Fibroblast of lung (primary cell): ENCODE measurements at regions not wholly inside any gene's neighbourhood (a gene's known extent, or its start where the extent isn't known, plus 50 kb on each side); places are given as distances from the start of the nearest gene placed in this dataset.

Source experiments
- DNase-seq, 2 donors: peaks; one replicate each; pipeline versions ENCODE4 v3.0.0 to v3.0.0-alpha.2; 2010; ENCODE audit warnings: low read depth in 2 of 2
- H2AFZ ChIP-seq: 2 replicates; pipeline ENCODE4 v1.5.1; 2012; ENCODE audit warnings: low read length, control low read depth, inconsistent platforms
- H3K27ac ChIP-seq: 2 replicates; pipeline ENCODE4 v1.5.1; 2011; ENCODE audit warnings: low read length, control low read depth; ENCODE audit not compliant: insufficient read depth
- H3K27me3 ChIP-seq: 2 replicates; pipeline ENCODE4 v1.5.1; 2011; ENCODE audit warnings: mild to moderate bottlenecking, low read length; ENCODE audit not compliant: control insufficient read depth, insufficient read depth
- H3K36me3 ChIP-seq: 2 replicates; pipeline ENCODE4 v1.5.1; 2011; ENCODE audit warnings: low read length; ENCODE audit not compliant: control insufficient read depth, insufficient read depth
- H3K4me1 ChIP-seq: 2 replicates; pipeline ENCODE4 v1.5.1; 2011; ENCODE audit warnings: low read length; ENCODE audit not compliant: control insufficient read depth, insufficient read depth; ENCODE audit errors: extremely low read depth
- H3K4me2 ChIP-seq: 2 replicates; pipeline ENCODE4 v1.5.1; 2011; ENCODE audit warnings: low read length, control low read depth; ENCODE audit not compliant: insufficient read depth; ENCODE audit errors: extremely low read depth
- H3K4me3 ChIP-seq, 4 experiments: fragments of 200-600 bp in 1 of 4; sonication (generic) in 1 of 4; replicated peaks in 1 of 4; 2 replicates each; pipeline ENCODE4 v1.5.1; 2011 to 2016; ENCODE audit warnings: low read length in 4 of 4, low read depth in 3 of 4, mild to moderate bottlenecking in 3 of 4, control low read depth in 2 of 4, inconsistent platforms in 1 of 4, mixed read lengths in 1 of 4; ENCODE audit not compliant: insufficient read depth in 1 of 4; ENCODE audit errors: control extremely low read depth in 1 of 4
- H3K79me2 ChIP-seq: 2 replicates; pipeline ENCODE4 v1.5.1; 2012; ENCODE audit warnings: mild to moderate bottlenecking, low read length, inconsistent platforms; ENCODE audit not compliant: control insufficient read depth, insufficient read depth
- H3K9ac ChIP-seq: 2 replicates; pipeline ENCODE4 v1.5.1; 2011; ENCODE audit warnings: mild to moderate bottlenecking, low read length, control low read depth; ENCODE audit not compliant: insufficient read depth
- H3K9me3 ChIP-seq: 2 replicates; pipeline ENCODE4 v1.5.1; 2012; ENCODE audit warnings: low read depth, low read length; ENCODE audit not compliant: control insufficient read depth, insufficient read depth
- H4K20me1 ChIP-seq: 2 replicates; pipeline ENCODE4 v1.5.1; 2011; ENCODE audit warnings: low read length; ENCODE audit not compliant: control insufficient read depth, insufficient read depth; ENCODE audit errors: extremely low read depth
- CTCF ChIP-seq, 2 donors: IDR thresholded peaks in 1 of 2; conservative IDR thresholded peaks in 1 of 2; 1 replicate in 1 of 2; 2 replicates in 1 of 2; pipeline ENCODE4 v1.5.1; 2011 to 2012; ENCODE audit warnings: low read length in 2 of 2, control low read depth in 1 of 2, inconsistent platforms in 1 of 2, low read depth in 1 of 2, mild to moderate bottlenecking in 1 of 2
- EZH2 ChIP-seq: IDR thresholded peaks from 2 replicates; pipeline ENCODE4 v1.5.1; 2012; ENCODE audit warnings: low read length, control low read depth, mild to moderate bottlenecking; ENCODE audit errors: missing control alignments

GRCh38 chr2:18820966-18821365, 231.6 kb upstream of the NT5C1B start:
- Histone ChIP-seq H3K27ac (no peak overlapping the region), H2AFZ (no peak overlapping the region), H4K20me1 (no peaks in the 10 kb centered on the region), H3K27me3 (no peaks in the 10 kb centered on the region), H3K4me2 (no peak overlapping the region), H3K9me3 (no peaks in the 10 kb centered on the region), H3K4me1 (no peaks in the 10 kb centered on the region), H3K79me2 (no peaks in the 10 kb centered on the region), H3K9ac (no peak overlapping the region), H3K4me3 (no peak overlapping the region), H3K36me3 (no peaks in the 10 kb centered on the region)
- no peak for DNase-seq
- TF ChIP-seq EZH2 (no peak), CTCF (conservative IDR thresholded peaks at IDR 0.05 in 1 of 2, IDR thresholded peaks at IDR 0.05 in 1 of 2; ENCODE audit: low read depth in 1 of 2, low read length in 2 of 2) (no peak)

GRCh38 chr2:18819566-18819965, 230.2 kb upstream of the NT5C1B start:
- Histone ChIP-seq H3K27me3 (no peaks in the 10 kb centered on the region), H2AFZ (no peak overlapping the region), H3K36me3 (no peaks in the 10 kb centered on the region), H4K20me1 (no peaks in the 10 kb centered on the region), H3K4me1 (no peaks in the 10 kb centered on the region), H3K9me3 (no peaks in the 10 kb centered on the region), H3K4me3 (no peak overlapping the region), H3K27ac (no peak overlapping the region), H3K79me2 (no peaks in the 10 kb centered on the region), H3K4me2 (no peak overlapping the region), H3K9ac (no peak overlapping the region)
- no peak for DNase-seq
- TF ChIP-seq CTCF (conservative IDR thresholded peaks at IDR 0.05 in 1 of 2, IDR thresholded peaks at IDR 0.05 in 1 of 2; ENCODE audit: low read depth in 1 of 2, low read length in 2 of 2) (no peak), EZH2 (no peak)

GRCh38 chr2:18814387-18814786, 225.0 kb upstream of the NT5C1B start:
- Histone ChIP-seq H3K4me3 (no peak overlapping the region), H3K79me2 (no peaks in the 10 kb centered on the region), H3K36me3 (no peaks in the 10 kb centered on the region), H3K9ac (no peak overlapping the region), H2AFZ (no peak overlapping the region), H3K9me3 (no peaks in the 10 kb centered on the region), H3K4me1 (no peaks in the 10 kb centered on the region), H3K27ac (no peak overlapping the region), H3K4me2 (no peak overlapping the region), H4K20me1 (no peaks in the 10 kb centered on the region), H3K27me3 (no peaks in the 10 kb centered on the region)
- peak; percentile 81 to 85 for DNase-seq
- TF ChIP-seq EZH2 (no peak), CTCF (conservative IDR thresholded peaks at IDR 0.05 in 1 of 2, IDR thresholded peaks at IDR 0.05 in 1 of 2; ENCODE audit: low read depth in 1 of 2, low read length in 2 of 2) (no peak)
